Liver (tissue), 8 donors: ENCODE measurements at regions not wholly inside any gene's neighbourhood (a gene's known extent, or its start where the extent isn't known, plus 50 kb on each side); places are given as distances from the start of the nearest gene placed in this dataset.

Experiments used
- DNase-seq: peaks from one replicate; pipeline ENCODE4 v3.0.0-alpha.2; 2017; ENCODE audit warnings: low spot score
- H3K27ac ChIP-seq, 2 donors: one replicate each; pipeline ENCODE4 v1.7.0; 2013; ENCODE audit warnings: inconsistent platforms in 2 of 2, low read length in 2 of 2, control low read depth in 1 of 2, low read depth in 1 of 2, mild to moderate bottlenecking in 1 of 2
- H3K27me3 ChIP-seq, 4 donors: one replicate each; pipeline versions ENCODE4 v1.6.1 to v1.7.0; 2013; ENCODE audit warnings: low read length in 3 of 4, inconsistent platforms in 1 of 4, mild to moderate bottlenecking in 1 of 4, moderate library complexity in 1 of 4; ENCODE audit not compliant: control insufficient read depth in 4 of 4, insufficient read depth in 4 of 4
- H3K36me3 ChIP-seq, 4 donors: one replicate each; pipeline versions ENCODE4 v1.6.1 to v1.7.0; 2013; ENCODE audit warnings: low read length in 3 of 4, mild to moderate bottlenecking in 3 of 4, low read depth in 1 of 4, moderate library complexity in 1 of 4; ENCODE audit not compliant: control insufficient read depth in 4 of 4, insufficient read depth in 3 of 4
- H3K4me1 ChIP-seq, 4 donors: one replicate each; pipeline versions ENCODE4 v1.6.1 to v1.7.0; 2013; ENCODE audit warnings: low read length in 3 of 4, mild to moderate bottlenecking in 3 of 4, moderate library complexity in 1 of 4; ENCODE audit not compliant: control insufficient read depth in 4 of 4, insufficient read depth in 4 of 4
- H3K4me3 ChIP-seq, 3 donors: one replicate each; pipeline versions ENCODE4 v1.6.1 to v1.7.0; 2013; ENCODE audit warnings: low read length in 3 of 3, control low read depth in 1 of 3, low read depth in 1 of 3, mild to moderate bottlenecking in 1 of 3
- H3K9ac ChIP-seq, 2 donors: one replicate each; pipeline ENCODE4 v1.7.0; 2013; ENCODE audit warnings: low read length in 2 of 2, mild to moderate bottlenecking in 2 of 2, moderate library complexity in 2 of 2, control low read depth in 1 of 2, low read depth in 1 of 2
- H3K9me3 ChIP-seq, 4 donors: one replicate each; pipeline versions ENCODE4 v1.6.1 to v1.7.0; 2013; ENCODE audit warnings: low read length in 3 of 4; ENCODE audit not compliant: control insufficient read depth in 4 of 4
- ATF3 ChIP-seq: IDR thresholded peaks from 2 replicates; pipeline ENCODE4 v1.6.1; 2016; ENCODE audit warnings: antibody characterized with exemption
- CTCF ChIP-seq: fragments of 150-350 bp; IDR thresholded peaks from 2 replicates; pipeline ENCODE4 v1.5.1; 2017; ENCODE audit warnings: improper control_type of control experiment, low read depth, low read length; ENCODE audit not compliant: missing input control
- EGR1 ChIP-seq, 2 donors: IDR thresholded peaks; 2 replicates each; pipeline ENCODE4 v1.6.1; 2016 to 2018; ENCODE audit warnings: antibody characterized with exemption in 2 of 2, low read depth in 2 of 2
- FOXA1 ChIP-seq: IDR thresholded peaks from 2 replicates; pipeline ENCODE4 v1.6.1; 2016; ENCODE audit warnings: antibody characterized with exemption
- FOXA2 ChIP-seq: IDR thresholded peaks from 2 replicates; pipeline ENCODE4 v1.6.1; 2016; ENCODE audit warnings: antibody characterized with exemption
- GABPA ChIP-seq, 2 donors: IDR thresholded peaks in 1 of 2; conservative IDR thresholded peaks in 1 of 2; 2 replicates each; pipeline ENCODE4 v1.6.1; 2016; ENCODE audit warnings: antibody characterized with exemption in 2 of 2, mild to moderate bottlenecking in 1 of 2, moderate library complexity in 1 of 2
- HNF4A ChIP-seq, 2 donors: conservative IDR thresholded peaks; 2 replicates each; pipeline ENCODE4 v1.6.1; 2016; ENCODE audit warnings: antibody characterized with exemption in 2 of 2, mild to moderate bottlenecking in 2 of 2
- HNF4G ChIP-seq: IDR thresholded peaks from 2 replicates; pipeline ENCODE4 v1.6.1; 2016; ENCODE audit warnings: antibody characterized with exemption
- JUND ChIP-seq, 2 donors: IDR thresholded peaks; 2 replicates each; pipeline ENCODE4 v1.6.1; 2016; ENCODE audit warnings: antibody characterized with exemption in 2 of 2
- MAX ChIP-seq: IDR thresholded peaks from 2 replicates; pipeline ENCODE4 v1.6.1; 2016; ENCODE audit warnings: antibody characterized with exemption
- RAD21 ChIP-seq, 2 donors: IDR thresholded peaks; 2 replicates each; pipeline ENCODE4 v1.6.1; 2016; ENCODE audit warnings: antibody characterized with exemption in 2 of 2, mild to moderate bottlenecking in 2 of 2
- REST ChIP-seq: IDR thresholded peaks from 2 replicates; pipeline ENCODE4 v1.6.1; 2016; ENCODE audit warnings: antibody characterized with exemption, mild to moderate bottlenecking
- RXRA ChIP-seq, 2 donors: IDR thresholded peaks; 2 replicates each; pipeline ENCODE4 v1.6.1; 2017 to 2018; ENCODE audit warnings: antibody characterized with exemption in 2 of 2, mild to moderate bottlenecking in 1 of 2
- SP1 ChIP-seq: IDR thresholded peaks from 2 replicates; pipeline ENCODE4 v1.6.1; 2018; ENCODE audit warnings: antibody characterized with exemption, mild to moderate bottlenecking
- YY1 ChIP-seq: IDR thresholded peaks from 2 replicates; pipeline ENCODE4 v1.6.1; 2016; ENCODE audit warnings: antibody characterized with exemption, mild to moderate bottlenecking
- ZBTB33 ChIP-seq: IDR thresholded peaks from 2 replicates; pipeline ENCODE4 v1.6.1; 2016; ENCODE audit warnings: antibody characterized with exemption
- WGBS: extraction: QIAGEN DNeasy Blood & Tissue Kit; methylation state at CpG from one replicate; pipeline ENCODE4 v1.1.7; 2013; 5-methylcytosine and 5-hydroxymethylcytosine counted together
- donor health status: healthy.
- donor health status: healthy.
- donor health status: healthy.
- donor health status: healthy.
- donor health status: healthy.

- no peak for TF ChIP-seq FOXA1
- TF ChIP-seq MAX = no peak
- TF ChIP-seq ZBTB33 = no peak
- no peak for TF ChIP-seq RXRA (IDR thresholded peaks at IDR 0.05)
- no peak for TF ChIP-seq EGR1 (IDR thresholded peaks at IDR 0.05; ENCODE audit: low read depth in 2 of 2)
- TF ChIP-seq HNF4G = no peak
- TF ChIP-seq REST = no peak
- no peak for TF ChIP-seq JUND (IDR thresholded peaks at IDR 0.05)
- TF ChIP-seq HNF4A (conservative IDR thresholded peaks at IDR 0.05) = no peak
- TF ChIP-seq CTCF = no peak
- Histone ChIP-seq H3K27ac (no peak overlapping the region), H3K27me3 (peaks cover 0 to 10% (median 0%) of the 10 kb centered on the region in 4 donors), H3K36me3 (no peaks in the 10 kb centered on the region), H3K4me3 (no peak overlapping the region), H3K4me1 (no peaks in the 10 kb centered on the region), H3K9me3 (no peaks in the 10 kb centered on the region), H3K9ac (no peak overlapping the region)
- no peak for DNase-seq
- 31% methylated on average over 2 of the region's 2 CpGs for WGBS
These were observed 161.9 kb upstream of the SKOR2 start for GRCh38 chr18:47413327-47413726.

- no peak for DNase-seq
- no peaks in the 10 kb centered on the region for H3K4me1 ChIP-seq
- H3K9ac ChIP-seq = no peak overlapping the region
- H3K9me3 ChIP-seq = no peaks in the 10 kb centered on the region
- H3K27ac ChIP-seq = no peak overlapping the region
- peaks cover 0 to 10% (median 0%) of the 10 kb centered on the region in 4 donors for H3K27me3 ChIP-seq
- no peaks in the 10 kb centered on the region for H3K36me3 ChIP-seq
- WGBS = 81% methylated on average over 1 of the region's 1 CpG
- H3K4me3 ChIP-seq = no peak overlapping the region
- TF ChIP-seq ATF3 = no peak
- no peak for TF ChIP-seq CTCF
- TF ChIP-seq SP1 = no peak
- TF ChIP-seq EGR1 (IDR thresholded peaks at IDR 0.05; ENCODE audit: low read depth in 2 of 2) = no peak
- TF ChIP-seq HNF4A (conservative IDR thresholded peaks at IDR 0.05) = no peak
- no peak for TF ChIP-seq FOXA2
- no peak for TF ChIP-seq REST
- no peak for TF ChIP-seq GABPA (IDR thresholded peaks at IDR 0.05 in 1 of 2, conservative IDR thresholded peaks at IDR 0.05 in 1 of 2)
- TF ChIP-seq RAD21 (IDR thresholded peaks at IDR 0.05) = no peak
- no peak for TF ChIP-seq YY1
- no peak for TF ChIP-seq RXRA (IDR thresholded peaks at IDR 0.05)
- TF ChIP-seq ZBTB33 = no peak
- no peak for TF ChIP-seq HNF4G
These were observed 161.5 kb upstream of the SKOR2 start for GRCh38 chr18:47412924-47413323.
